Neuron (in vitro differentiated cells): ENCODE measurements at regions not wholly inside any gene's neighbourhood (a gene's known extent, or its start where the extent isn't known, plus 50 kb on each side); places are given as distances from the start of the nearest gene placed in this dataset.

ENCODE experiments used
- H2AFZ ChIP-seq: one replicate; pipeline ENCODE4 v1.6.1; 2013; ENCODE audit warnings: low read depth, mild to moderate bottlenecking, inconsistent platforms, low read length, moderate library complexity
- H3K27me3 ChIP-seq: one replicate; pipeline ENCODE4 v1.6.1; 2013; ENCODE audit warnings: low read length; ENCODE audit not compliant: insufficient read depth
- H3K36me3 ChIP-seq: one replicate; pipeline ENCODE4 v1.6.1; 2013; ENCODE audit warnings: low read length; ENCODE audit not compliant: insufficient read depth
- H3K4me1 ChIP-seq: one replicate; pipeline ENCODE4 v1.6.1; 2013; ENCODE audit warnings: low read length; ENCODE audit not compliant: insufficient read depth
- H3K4me3 ChIP-seq: 2 replicates; pipeline ENCODE4 v1.5.1; 2013; ENCODE audit warnings: mild to moderate bottlenecking, low read length, moderate library complexity
- H3K9me3 ChIP-seq: one replicate; pipeline ENCODE4 v1.6.1; 2013; ENCODE audit warnings: low read length

- Histone ChIP-seq H3K4me1 (peaks cover 11% of the 10 kb centered on the region), H2AFZ (no peak overlapping the region), H3K36me3 (no peaks in the 10 kb centered on the region), H3K27me3 (no peaks in the 10 kb centered on the region), H3K9me3 (no peaks in the 10 kb centered on the region), H3K4me3 (no peak overlapping the region)
Measured at GRCh38 chr10:112098682-112099081, 84.9 kb downstream of the GPAM start.
